HG02870 (cell line): ENCODE measurements at regions not wholly inside any gene's neighbourhood (a gene's known extent, or its start where the extent isn't known, plus 50 kb on each side); places are given as distances from the start of the nearest gene placed in this dataset.

Experiments used
- ATAC-seq: cut with Tn5 transposase; IDR thresholded peaks from one replicate; pipeline ENCODE4 v1.9.1; 2021; ENCODE audit warnings: mild to moderate bottlenecking, moderate library complexity; ENCODE audit not compliant: unreplicated experiment

DNA sequence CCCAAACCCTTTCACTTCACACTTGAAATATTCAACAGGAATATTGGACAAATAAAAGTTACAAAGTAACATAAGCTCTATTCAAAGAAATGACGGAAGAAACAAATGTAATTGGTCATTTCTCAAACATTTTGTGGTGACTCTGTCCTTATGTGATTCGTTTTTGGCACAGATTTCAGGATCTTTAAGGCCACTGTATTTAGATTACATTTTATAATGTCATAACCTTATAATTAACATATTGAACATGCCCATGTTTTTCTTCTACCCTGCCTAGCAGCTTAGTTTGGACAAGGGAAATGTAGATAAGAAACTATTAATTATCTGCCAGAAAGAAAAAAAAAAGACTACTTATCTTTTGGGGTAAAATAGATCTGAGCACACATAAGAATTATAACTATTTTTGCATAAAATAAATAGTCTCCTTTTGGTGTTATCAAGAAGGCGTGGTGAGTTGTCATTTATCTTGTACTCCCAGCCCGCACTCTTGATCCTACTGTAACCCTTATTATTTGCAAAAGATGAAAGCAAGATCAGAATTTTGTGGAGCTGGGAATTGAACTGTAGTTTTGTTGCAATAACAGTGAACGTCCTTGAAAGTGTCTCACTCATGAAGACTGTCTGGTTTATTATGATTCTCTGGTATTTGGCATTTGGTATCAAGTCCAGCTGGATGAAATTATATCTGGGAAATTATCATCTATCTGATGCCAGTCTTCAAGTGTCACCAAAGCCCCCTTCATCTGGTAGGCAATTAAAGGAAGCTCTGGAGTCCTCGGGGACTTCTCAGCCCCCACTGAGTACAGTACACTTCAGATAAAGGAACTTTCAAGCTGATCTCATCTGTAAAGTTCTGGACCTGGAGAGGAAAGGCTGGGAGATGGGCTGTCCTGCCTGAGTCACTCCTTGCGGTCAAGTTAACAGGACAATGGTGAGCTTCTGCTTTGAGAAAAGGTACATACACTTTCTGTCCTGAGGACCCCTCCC is 175.7 kb upstream of the INHBA start:
- ATAC-seq = no peak

DNA sequence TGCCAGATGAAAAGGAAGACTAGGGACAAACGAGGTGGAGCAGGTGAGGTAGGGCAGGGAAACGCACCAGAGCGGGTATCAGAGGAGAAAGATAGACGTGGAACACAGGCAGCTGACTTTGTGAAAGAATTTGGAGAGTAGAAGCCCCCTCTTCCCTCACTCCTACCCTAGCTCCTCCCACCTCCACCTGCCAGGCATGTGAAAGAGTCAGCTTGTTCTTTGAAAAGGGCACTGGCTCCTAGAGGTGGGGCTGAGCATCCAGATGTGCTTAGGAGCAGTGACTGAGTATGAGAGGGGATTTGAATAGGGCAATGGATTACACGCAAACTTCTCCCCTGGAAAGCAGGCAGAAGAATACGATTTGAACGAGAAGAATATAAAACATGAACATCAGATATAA is 174.2 kb upstream of the INHBA start:
- no peak for ATAC-seq

DNA sequence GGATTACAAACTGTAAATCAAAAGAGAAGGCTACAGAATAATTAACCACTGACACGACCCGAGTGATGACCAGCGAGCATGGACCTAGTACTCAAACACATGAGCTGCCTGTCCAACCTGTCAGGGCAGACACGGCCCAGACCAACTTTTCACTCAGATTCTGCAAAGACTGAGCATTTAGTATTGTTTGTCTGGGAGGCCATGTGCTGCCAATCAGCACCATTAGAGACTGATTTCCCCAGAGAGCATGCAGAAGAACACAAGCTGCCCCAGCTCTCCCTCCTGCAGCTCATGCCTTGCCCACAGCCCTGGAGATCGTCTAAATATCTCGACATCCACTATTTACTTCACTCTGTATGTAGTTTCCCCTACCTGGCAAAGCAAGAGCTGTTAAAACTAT is 172.6 kb upstream of the INHBA start:
- no peak for ATAC-seq

DNA sequence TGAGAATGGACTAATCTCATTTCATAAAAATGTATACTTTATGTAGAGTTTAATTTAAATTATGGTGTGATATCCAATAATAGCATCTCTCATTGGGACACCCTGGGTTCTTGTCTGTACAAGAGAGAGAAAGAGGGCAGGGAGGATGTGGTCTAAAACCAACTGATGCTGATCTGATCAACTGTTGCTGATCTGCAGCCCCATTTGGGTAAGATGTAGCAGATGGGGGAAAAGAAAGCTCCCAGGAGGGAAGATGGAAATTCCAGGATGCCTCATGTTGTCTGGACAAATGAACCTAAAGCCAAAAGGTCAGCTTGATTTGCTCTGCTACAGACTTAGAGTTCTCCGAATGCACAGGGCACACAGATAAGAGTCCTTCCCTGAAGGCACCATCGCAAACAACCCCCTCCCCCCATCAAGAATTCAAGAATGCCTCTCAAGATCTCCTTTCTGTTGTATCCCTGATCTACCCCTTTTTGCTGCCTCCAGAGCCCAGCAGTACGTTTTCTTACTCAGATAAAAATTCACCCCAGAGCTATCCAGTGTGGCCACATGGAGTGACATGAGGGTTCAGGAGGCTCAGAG is 171.4 kb upstream of the INHBA start:
- no peak for ATAC-seq

DNA sequence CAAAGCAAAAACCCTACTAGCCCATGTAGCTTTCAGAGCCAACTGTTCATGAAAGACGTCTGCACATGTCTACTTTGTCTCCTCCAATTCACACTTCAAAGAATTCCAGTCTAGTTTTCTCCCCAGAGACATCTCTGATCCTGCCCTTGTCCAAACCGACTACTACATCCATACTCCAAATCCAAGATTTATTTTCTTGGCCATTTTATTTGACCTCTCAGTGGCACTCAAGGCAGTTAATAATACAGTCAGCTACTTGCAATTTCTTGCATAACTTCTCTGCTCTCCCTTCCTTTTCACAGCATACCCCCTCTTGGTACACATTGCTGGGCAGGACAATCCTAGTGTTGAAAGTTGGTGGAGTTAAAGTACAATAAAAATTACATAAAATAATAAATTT is 170.9 kb upstream of the INHBA start:
- ATAC-seq = no peak

DNA sequence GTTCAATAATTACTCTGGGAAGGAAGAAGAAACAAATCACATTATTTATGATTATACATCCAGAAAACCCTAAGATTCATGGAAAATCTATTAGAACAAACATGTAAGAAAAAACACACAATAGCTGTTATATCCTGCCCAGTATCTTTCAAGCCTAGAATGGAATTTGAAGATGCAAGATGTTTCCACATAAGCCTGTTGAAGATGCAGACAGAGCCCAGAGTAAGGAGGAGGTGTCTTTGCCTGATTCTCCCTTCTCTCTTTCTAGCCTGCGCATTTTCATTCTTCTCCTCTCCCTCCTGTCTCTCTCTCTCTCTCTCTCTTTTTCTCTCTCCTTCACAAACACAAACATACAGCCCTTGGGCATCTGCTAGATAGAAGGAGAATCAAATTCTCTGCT is 170.1 kb upstream of the INHBA start:
- ATAC-seq = no peak

DNA sequence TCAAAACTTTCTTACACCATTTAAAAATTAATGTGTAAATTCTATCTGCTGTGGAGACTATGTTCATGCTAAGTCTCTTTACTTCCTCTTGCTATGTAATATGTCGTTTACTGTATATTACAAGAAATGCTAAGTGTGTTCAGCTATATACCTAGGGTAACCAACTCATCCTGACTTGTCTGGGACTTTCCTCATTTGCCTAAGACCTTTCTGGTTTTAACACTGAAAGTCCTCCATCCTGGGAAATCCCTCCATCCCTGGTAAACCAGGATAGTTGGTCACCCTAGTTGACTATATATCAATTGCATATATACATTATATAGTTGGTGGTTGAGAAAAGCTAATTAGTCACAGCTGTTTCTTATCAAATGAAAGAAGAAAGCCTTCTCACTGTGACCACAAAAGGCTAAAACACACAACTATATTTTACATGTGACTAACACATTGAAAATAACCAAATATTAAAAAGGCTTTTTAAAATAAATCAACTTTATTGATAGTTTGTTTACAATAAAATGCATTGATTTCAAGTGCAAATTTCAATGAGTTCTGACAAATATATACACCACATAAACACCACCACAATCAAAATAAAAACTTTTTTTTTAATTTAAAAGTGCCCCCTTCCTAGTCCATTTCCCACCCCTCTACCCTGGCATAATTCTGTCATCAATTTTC is 167.7 kb upstream of the INHBA start:
- peak; percentile 70 for ATAC-seq

DNA sequence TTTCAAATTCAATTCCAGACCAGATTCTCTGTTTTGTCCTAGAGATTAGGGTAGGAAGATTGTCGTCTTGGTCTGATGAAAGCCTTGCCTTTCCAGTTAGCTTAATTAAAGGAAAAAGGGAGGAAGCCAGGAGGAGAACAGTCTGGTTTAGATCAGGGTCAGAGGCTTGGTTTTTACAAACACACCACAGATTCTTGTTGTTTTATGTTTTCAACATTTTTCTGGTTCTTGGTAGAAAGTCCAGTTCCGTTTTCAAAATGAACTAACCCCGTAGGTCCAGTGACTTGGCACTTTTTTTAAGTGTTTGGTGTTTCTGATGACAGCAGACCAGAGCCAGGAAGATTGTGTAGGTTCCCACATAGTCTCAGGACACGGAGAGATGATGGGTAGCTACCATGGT is 167.1 kb upstream of the INHBA start:
- ATAC-seq = peak; percentile 41

DNA sequence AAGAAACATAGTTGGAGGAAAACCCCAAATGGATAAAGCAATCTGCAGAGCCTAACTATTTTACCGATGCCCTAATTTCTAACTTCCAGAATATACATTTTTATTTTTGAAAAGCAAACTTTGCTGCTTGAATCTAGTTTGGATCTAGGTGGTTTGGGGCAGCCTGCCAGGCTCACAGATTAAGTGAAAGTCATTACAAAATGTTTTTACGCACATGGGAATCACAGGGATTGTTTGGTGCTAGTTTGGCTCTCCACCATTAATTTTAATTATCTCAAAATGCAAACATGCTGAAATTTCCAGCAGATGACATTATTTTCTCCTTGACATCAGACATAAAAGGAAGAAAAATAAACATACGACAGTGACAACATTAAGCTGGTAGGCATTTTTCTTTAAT is 166.7 kb upstream of the INHBA start:
- ATAC-seq = no peak

DNA sequence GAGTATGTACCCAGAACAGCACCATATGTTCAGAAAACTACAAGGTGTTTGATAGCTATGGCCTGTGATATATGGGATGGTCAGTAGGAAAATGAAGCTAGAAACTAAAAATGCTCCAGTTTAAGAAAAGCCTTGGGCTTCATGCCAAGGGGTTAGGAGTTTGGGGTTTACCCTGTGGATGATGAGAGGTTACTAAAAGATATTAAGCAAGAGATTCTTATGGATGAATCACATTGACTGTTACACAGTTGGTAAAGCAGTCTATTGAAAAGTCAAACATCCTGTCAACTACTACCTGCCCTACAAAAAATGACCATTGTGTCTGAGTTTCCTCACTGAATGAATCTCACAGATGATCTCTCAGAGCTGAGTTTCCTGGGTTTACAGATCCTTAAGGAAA is 166.2 kb upstream of the INHBA start:
- ATAC-seq = no peak

DNA sequence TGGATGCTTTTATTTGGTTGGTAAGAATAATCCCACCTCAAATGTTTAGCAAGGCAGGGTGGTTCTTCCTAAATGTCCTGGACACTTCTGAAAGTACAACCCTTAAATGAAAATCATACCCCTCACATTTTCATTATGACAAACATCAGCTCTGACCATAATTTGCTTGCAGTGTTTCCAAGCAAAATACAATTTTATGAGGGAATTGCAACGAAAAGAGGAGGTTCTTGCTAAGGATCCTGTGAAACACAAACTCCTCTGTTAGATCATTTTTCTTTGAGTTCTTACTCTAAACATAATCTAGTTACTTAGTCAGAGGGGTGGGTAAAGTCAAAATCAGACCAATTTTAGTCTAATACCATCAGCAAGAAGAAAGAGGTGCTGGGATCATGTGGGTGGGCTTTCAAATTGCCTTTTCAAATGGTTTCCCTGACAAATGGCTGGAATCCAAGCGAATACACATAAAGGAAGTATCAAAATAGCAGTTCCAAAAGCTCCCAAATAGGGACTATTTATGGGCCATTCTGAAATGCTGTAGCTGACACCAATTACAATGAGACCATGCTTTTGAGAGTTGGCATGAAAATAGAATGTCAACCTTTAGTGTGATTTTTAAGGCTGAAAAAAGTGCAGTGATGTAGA is 164.9 kb upstream of the INHBA start:
- no peak for ATAC-seq

DNA sequence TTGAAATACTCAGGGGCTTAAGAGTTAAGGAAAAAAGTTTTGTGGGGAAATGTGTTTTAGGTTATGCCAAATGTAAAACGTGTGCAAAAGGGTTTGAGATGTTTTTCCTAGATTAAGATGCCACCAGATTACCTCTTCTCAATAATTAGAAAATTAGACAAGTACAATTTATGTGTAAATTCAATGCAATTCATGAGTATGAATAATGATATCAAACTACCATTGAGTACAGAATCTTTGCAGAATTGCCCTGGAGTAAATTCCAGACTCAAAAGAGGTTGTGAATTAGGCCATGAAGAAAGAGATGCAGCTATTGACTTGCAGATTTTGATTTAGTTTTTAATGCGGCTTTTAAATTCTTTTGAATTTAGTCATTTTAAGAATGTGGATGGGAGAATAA is 159.4 kb upstream of the INHBA start:
- no peak for ATAC-seq

DNA sequence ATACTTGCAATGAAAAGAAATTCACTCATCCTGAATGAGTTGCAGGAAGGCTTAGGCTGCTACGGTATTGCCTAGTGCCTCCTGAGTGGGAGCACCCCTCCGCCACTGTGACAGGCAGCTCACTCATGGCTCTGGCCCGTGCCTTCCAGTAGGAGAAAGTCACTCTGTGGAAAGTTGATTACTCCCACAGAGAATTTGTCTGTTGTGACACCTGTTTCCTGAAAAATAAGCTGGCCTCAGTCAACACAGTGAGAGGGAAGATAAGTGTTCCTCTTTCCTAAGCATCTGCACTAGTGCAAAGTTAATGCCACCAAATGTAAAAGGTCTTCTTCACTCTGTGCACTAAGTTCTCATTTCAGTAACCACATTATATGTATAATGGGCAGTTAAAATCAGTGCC is 158.8 kb upstream of the INHBA start:
- no peak for ATAC-seq

DNA sequence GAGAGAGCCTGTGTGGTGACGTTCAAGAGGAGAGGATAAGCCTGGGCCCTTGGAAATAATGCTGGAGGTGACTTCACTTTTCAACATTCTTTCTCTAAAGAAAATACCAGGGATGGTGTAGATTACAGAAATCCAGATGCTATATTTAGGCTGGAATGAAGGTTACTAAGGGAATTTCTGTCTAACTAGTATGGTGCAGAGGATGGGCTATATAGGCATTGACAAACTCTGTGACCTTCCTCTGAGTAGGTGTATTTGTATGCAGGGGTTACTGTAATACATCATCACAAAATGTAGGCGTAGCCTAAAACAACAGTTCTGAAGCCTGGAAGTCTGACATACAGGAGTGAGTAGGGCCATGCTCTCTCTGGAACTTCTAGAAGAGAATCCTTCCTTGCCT is 155.3 kb upstream of the INHBA start:
- ATAC-seq = no peak

DNA sequence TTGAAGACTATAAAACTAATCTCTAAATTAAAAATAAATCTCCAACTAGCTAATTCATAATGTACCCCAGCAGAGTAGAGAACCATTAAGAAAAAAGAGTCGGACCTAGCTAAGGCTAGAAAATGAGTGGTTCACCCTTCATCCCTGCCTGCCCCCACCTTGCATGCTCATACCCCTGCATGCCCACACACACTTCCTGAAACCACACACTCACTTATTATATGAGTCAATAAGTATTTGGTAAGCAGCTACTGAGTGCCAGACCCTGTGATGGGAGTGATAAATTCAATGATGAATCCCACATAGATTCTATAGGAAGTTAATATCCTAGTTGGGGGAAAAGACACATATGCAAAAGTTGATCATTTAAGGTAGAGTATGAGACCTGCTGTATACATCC is 152.9 kb upstream of the INHBA start:
- no peak for ATAC-seq

DNA sequence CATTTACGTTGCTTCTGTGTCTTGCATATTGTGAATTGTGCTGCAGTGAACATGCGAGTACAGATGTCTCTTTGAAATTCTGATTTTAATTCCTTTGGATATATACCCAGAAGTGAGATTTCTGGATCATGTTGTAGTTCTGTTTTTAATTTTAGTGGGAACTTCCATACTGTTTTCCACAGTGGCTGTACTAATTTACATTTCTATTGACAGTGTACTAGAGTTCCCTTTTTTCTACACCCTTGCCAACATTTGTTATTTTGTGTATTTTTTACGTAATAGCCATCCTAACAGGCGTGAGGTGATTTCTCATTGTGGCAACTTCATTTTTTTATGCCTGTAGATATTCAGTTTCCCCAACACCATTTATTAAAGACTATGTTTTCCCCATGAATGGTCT is 144.7 kb upstream of the INHBA start:
- ATAC-seq = no peak

DNA sequence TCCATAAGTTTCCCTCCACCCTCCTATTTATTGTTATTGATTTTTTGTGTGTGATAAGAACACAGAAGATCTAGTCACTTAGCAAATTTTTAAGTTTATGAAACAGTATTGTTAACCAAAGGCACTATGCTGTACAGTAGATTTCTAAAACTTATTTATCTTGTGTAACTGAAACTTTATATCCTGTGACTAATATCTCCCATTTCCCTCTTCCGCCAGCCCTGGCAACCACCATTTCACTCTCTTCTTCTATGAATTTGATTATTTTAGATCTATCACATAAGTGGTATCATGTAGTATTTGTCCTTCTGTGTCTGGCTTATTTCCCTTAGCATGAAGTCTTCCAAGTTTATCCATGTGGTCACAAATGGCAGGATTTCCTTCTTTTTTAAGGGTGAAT is 144.3 kb upstream of the INHBA start:
- no peak for ATAC-seq

DNA sequence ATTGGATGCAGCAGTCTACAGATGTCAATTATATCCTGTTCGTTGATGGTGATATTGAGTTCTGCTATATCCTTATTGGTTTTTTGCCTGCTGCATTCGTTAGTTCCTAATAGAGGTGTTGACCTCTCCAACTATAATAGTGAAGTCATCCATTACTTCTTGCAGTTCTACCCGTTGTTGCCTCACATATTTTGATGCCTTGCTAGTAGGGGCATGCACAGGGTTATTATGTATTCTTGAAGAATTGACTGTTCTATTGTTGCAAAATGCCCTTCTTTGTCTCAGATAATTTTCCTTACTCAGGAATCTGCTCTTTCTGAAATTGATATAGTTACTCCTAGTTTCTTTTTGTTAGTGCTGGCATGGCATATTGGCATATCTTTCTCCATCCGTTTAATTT is 140.1 kb upstream of the INHBA start:
- no peak for ATAC-seq

DNA sequence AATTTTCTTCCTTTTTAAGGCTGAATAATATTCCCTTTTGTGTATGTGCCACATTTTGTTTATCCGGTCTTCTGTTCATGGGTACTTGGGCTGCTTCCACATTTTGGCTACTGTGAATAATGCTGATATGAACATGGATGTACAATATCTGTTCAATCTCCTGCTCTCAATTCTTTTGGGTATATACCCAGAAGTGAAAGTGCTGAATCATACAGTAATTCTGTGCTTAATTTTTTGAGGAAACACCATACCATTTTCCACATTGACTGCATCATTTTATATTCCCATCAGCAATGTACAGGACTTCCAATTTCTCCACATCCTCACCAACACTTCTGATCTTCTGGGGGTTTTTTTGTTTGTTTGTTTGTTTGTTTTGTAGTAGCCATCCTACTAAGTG is 135.0 kb upstream of the INHBA start:
- ATAC-seq = no peak

DNA sequence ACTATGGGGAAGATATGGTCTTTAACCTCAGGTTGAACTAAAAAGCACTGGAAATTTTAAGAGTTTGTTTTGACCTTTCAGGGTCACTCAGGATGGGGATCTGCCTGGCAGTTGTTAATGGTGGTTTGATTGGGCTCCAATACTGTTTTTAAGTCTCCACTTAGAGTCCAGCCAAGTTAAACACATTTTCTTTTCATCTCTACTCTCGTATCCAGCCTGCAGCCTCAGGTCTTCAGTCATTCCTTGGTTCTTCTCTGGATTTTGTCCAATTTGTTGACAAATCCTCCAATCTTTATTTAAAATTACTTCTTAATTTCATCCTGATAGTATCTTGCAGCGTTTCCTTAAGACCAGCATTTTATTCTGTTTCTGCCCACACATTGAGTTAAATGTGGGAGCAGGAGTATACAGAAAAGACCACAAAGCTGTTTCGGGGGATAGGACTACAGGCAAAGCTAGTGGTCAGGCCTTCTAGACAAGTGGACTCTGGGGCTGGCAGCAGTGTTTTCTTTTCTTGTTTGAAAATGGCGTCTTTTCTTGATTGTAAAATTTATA is 133.2 kb upstream of the INHBA start:
- no peak for ATAC-seq
